ENCODE measurements at regions not wholly inside any gene's neighbourhood (a gene's known extent, or its start where the extent isn't known, plus 50 kb on each side); places are given as distances from the start of the nearest gene placed in this dataset.

- Mint-ChIP-seq H3K4me1 (peaks cover 10% of the 10 kb centered on the region), H3K27me3 (peaks cover 2% of the 10 kb centered on the region), H3K27ac (no peak overlapping the region), H3K4me3 (no peak overlapping the region), H3K36me3 (no peaks in the 10 kb centered on the region), H3K9me3 (peaks cover 8% of the 10 kb centered on the region)
- ATAC-seq (ENCODE audit: low read depth) = no peak
- POLR2A ChIA-PET = no interaction called here
- no peak for DNase-seq
Observed at GRCh38 chr10:75304741-75305390, 69.1 kb upstream of the COMTD1 start.

GRCh38 chr10:75304313-75304712, 68.6 kb upstream of the COMTD1 start:
- Mint-ChIP-seq H3K4me1 (peaks cover 10% of the 10 kb centered on the region), H3K27ac (no peak overlapping the region), H3K36me3 (no peaks in the 10 kb centered on the region), H3K27me3 (peaks cover 5% of the 10 kb centered on the region), H3K4me3 (no peak overlapping the region), H3K9me3 (peaks cover 8% of the 10 kb centered on the region)
- ATAC-seq (ENCODE audit: low read depth) (no peak), DNase-seq (no peak)
- POLR2A ChIA-PET = no interaction called here

- ATAC-seq (ENCODE audit: low read depth) (no peak), DNase-seq (no peak)
- peaks cover 5% of the 10 kb centered on the region for H3K27me3 Mint-ChIP-seq
- POLR2A ChIA-PET = no interaction called here
- H3K36me3 Mint-ChIP-seq = no peaks in the 10 kb centered on the region
- H3K9me3 Mint-ChIP-seq = peaks cover 5% of the 10 kb centered on the region
- H3K4me3 Mint-ChIP-seq = no peak overlapping the region
- H3K27ac Mint-ChIP-seq = no peak overlapping the region
- H3K4me1 Mint-ChIP-seq = peaks cover 8% of the 10 kb centered on the region
Observed at GRCh38 chr10:75303045-75303777, 67.5 kb upstream of the COMTD1 start.

GRCh38 chr10:75302029-75302428, 66.3 kb upstream of the COMTD1 start:
- H3K4me3 Mint-ChIP-seq = no peak overlapping the region
- ATAC-seq (ENCODE audit: low read depth) (no peak), DNase-seq (no peak)
- H3K9me3 Mint-ChIP-seq = peaks cover 4% of the 10 kb centered on the region
- H3K27me3 Mint-ChIP-seq = peaks cover 5% of the 10 kb centered on the region
- no peaks in the 10 kb centered on the region for H3K36me3 Mint-ChIP-seq
- POLR2A ChIA-PET = no interaction called here
- peaks cover 5% of the 10 kb centered on the region for H3K4me1 Mint-ChIP-seq
- no peak overlapping the region for H3K27ac Mint-ChIP-seq

- Mint-ChIP-seq H3K4me3 (no peak overlapping the region), H3K27ac (no peak overlapping the region), H3K4me1 (peaks cover 2% of the 10 kb centered on the region), H3K27me3 (peaks cover 15% of the 10 kb centered on the region), H3K9me3 (peaks cover 1% of the 10 kb centered on the region), H3K36me3 (no peaks in the 10 kb centered on the region)
- ATAC-seq (ENCODE audit: low read depth) (no peak), DNase-seq (no peak)
- POLR2A ChIA-PET = no interaction called here
Observed at GRCh38 chr10:75297021-75297599, 61.4 kb upstream of the COMTD1 start.

- ATAC-seq (ENCODE audit: low read depth) = no peak
- no peaks in the 10 kb centered on the region for H3K9me3 Mint-ChIP-seq
- H3K36me3 Mint-ChIP-seq = no peaks in the 10 kb centered on the region
- H3K27me3 Mint-ChIP-seq = peaks cover 15% of the 10 kb centered on the region
- POLR2A ChIA-PET = no interaction called here
- peaks cover 2% of the 10 kb centered on the region for H3K4me1 Mint-ChIP-seq
- no peak for DNase-seq
- H3K4me3 Mint-ChIP-seq = no peak overlapping the region
- H3K27ac Mint-ChIP-seq = no peak overlapping the region
Observed at GRCh38 chr10:75295868-75296441, 60.2 kb upstream of the COMTD1 start.

GRCh38 chr10:75294866-75295701, 59.3 kb upstream of the COMTD1 start:
- Mint-ChIP-seq H3K4me1 (peaks cover 2% of the 10 kb centered on the region), H3K4me3 (peak overlapping the region; percentile 82), H3K9me3 (peaks cover 2% of the 10 kb centered on the region), H3K36me3 (no peaks in the 10 kb centered on the region), H3K27me3 (peaks cover 19% of the 10 kb centered on the region), H3K27ac (no peak overlapping the region)
- POLR2A ChIA-PET = no interaction called here
- ATAC-seq (ENCODE audit: low read depth) (peak; percentile 89), DNase-seq (peak; percentile 77)

- Mint-ChIP-seq H3K27ac (no peak overlapping the region), H3K27me3 (peaks cover 17% of the 10 kb centered on the region), H3K36me3 (no peaks in the 10 kb centered on the region), H3K4me3 (peak overlapping the region; percentile 82), H3K9me3 (peaks cover 2% of the 10 kb centered on the region), H3K4me1 (peaks cover 2% of the 10 kb centered on the region)
- ATAC-seq (ENCODE audit: low read depth) (no peak), DNase-seq (peak; percentile 26)
- POLR2A ChIA-PET = no interaction called here
Observed at GRCh38 chr10:75294518-75294865, 58.7 kb upstream of the COMTD1 start.

- no peak for DNase-seq
- no peak for ATAC-seq (ENCODE audit: low read depth)
- POLR2A ChIA-PET = no interaction called here
- H3K4me1 Mint-ChIP-seq = peaks cover 2% of the 10 kb centered on the region
- H3K4me3 Mint-ChIP-seq = peak overlapping the region; percentile 82
- peaks cover 2% of the 10 kb centered on the region for H3K9me3 Mint-ChIP-seq
- no peak overlapping the region for H3K27ac Mint-ChIP-seq
- H3K27me3 Mint-ChIP-seq = peaks cover 17% of the 10 kb centered on the region
- H3K36me3 Mint-ChIP-seq = no peaks in the 10 kb centered on the region
Observed at GRCh38 chr10:75294031-75294437, 58.3 kb upstream of the COMTD1 start.

- Mint-ChIP-seq H3K4me3 (no peak overlapping the region), H3K27ac (no peak overlapping the region), H3K36me3 (no peaks in the 10 kb centered on the region), H3K27me3 (peaks cover 17% of the 10 kb centered on the region), H3K9me3 (peaks cover 2% of the 10 kb centered on the region), H3K4me1 (peaks cover 2% of the 10 kb centered on the region)
- POLR2A ChIA-PET = no interaction called here
- ATAC-seq (ENCODE audit: low read depth) (no peak), DNase-seq (no peak)
Observed at GRCh38 chr10:75293446-75293820, 57.7 kb upstream of the COMTD1 start.

- no peak overlapping the region for H3K4me3 Mint-ChIP-seq
- POLR2A ChIA-PET = interaction anchor here (0.6 kb wide), 1 partner anchor 35 kb away, joined by 3 read pairs; no protein-coding TSS in a partner anchor
Observed at GRCh38 chr10:75292794-75293445, 57.2 kb upstream of the COMTD1 start.

GRCh38 chr10:75291805-75292204, 56.0 kb upstream of the COMTD1 start:
- Mint-ChIP-seq H3K9me3 (peaks cover 2% of the 10 kb centered on the region), H3K4me3 (no peak overlapping the region), H3K4me1 (peaks cover 2% of the 10 kb centered on the region), H3K27me3 (peaks cover 27% of the 10 kb centered on the region), H3K36me3 (no peaks in the 10 kb centered on the region), H3K27ac (no peak overlapping the region)
- POLR2A ChIA-PET = no interaction called here
- ATAC-seq (ENCODE audit: low read depth) (no peak), DNase-seq (no peak)

More at GRCh38 chr10:75292794-75293445, 57.2 kb upstream of the COMTD1 start:
- H3K4me1 Mint-ChIP-seq = peaks cover 2% of the 10 kb centered on the region
- peaks cover 17% of the 10 kb centered on the region for H3K27me3 Mint-ChIP-seq
- H3K9me3 Mint-ChIP-seq = peaks cover 2% of the 10 kb centered on the region
- DNase-seq (no peak), ATAC-seq (ENCODE audit: low read depth) (no peak)
- no peaks in the 10 kb centered on the region for H3K36me3 Mint-ChIP-seq
- H3K27ac Mint-ChIP-seq = no peak overlapping the region
